ENCODE measurements at regions not wholly inside any gene's neighbourhood (a gene's known extent, or its start where the extent isn't known, plus 50 kb on each side); places are given as distances from the start of the nearest gene placed in this dataset.

DNA sequence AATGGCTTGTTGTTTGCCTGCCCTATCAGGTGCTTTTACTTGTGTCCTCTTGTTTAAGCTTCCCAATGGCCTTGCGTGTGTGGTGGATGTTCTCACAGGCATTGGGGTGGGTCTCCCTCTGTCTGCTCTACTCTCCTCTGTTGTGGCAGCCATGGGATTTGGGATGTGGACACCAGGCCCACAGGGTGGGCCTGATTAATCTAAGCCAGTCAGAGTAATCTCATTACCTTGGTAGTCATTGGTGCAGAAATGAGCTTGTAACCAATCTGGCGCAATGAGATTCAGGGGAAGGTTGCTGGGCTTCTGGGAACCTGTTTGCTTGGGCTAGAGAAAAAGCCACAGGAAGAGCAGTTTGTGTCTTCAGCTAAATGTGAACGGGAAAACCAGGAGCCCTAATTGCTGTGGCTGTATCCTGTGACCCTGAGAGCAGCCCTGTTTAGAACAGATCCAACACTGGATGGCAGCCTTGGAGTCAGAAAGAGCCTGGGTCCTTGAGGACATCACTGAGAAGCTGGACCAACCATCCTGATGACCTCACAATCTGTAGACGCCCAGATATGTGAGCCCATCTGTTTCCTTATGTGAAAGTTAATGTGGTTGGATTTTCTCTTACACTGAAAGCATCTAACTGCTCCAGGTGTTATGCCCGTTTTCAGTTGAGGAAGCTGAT lies 157.3 kb upstream of the UBE2E1 start:
- no peak overlapping the region for H3K4me3 ChIP-seq (ENCODE audit: low read depth, low read length)
- peak; percentile 12 for DNase-seq

DNA sequence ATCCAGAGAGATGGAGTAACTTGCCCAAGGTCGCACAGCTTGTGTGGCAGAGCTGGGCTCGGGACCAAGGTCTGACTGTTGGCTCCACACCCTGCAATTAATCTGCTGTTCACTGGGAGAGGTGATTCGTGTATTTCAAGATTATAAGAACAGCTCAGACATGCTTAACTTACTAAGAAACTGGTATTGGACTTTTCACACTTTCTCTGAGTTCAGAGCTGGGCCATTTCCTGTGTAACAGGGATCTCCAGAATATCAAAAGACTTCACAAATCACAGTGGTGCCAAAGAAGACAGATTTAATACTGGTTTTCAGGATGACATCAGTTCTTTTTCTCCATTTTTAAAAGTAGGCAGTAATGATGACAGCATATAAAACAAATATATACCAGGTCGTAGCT lies 156.8 kb upstream of the UBE2E1 start:
- H3K9me3 ChIP-seq, result no peaks in the 10 kb centered on the region
- no peak overlapping the region for H3K4me3 ChIP-seq (ENCODE audit: low read depth, low read length)
- no peaks in the 10 kb centered on the region for H3K36me3 ChIP-seq
- no peak for TF ChIP-seq CTCF (IDR thresholded peaks at IDR 0.05; ENCODE audit: low read depth, low read length)
- no peak for DNase-seq
- H3K4me1 ChIP-seq, result no peaks in the 10 kb centered on the region
- no peaks in the 10 kb centered on the region for H3K27me3 ChIP-seq

More for the DNA sequence above, 157.3 kb upstream of the UBE2E1 start:
- Histone ChIP-seq H3K36me3 (no peaks in the 10 kb centered on the region), H3K4me1 (no peaks in the 10 kb centered on the region), H3K9me3 (no peaks in the 10 kb centered on the region), H3K27me3 (no peaks in the 10 kb centered on the region)
- 0 out of 2 replicates have a peak, but pooled peaks have one; percentile 9 for TF ChIP-seq CTCF (IDR thresholded peaks at IDR 0.05; ENCODE audit: low read depth, low read length)

- no peaks in the 10 kb centered on the region for H3K9me3 ChIP-seq
- TF ChIP-seq CTCF (IDR thresholded peaks at IDR 0.05; ENCODE audit: low read depth, low read length), result no peak
- DNase-seq, result no peak
- no peaks in the 10 kb centered on the region for H3K36me3 ChIP-seq
- no peaks in the 10 kb centered on the region for H3K4me1 ChIP-seq
- H3K4me3 ChIP-seq (ENCODE audit: low read depth, low read length), result no peak overlapping the region
- H3K27me3 ChIP-seq, result no peaks in the 10 kb centered on the region
These were observed 156.3 kb upstream of the UBE2E1 start for GRCh38 chr3:23649448-23649847.

GRCh38 chr3:23650371-23651140 lies 155.2 kb upstream of the UBE2E1 start:
- H3K4me3 ChIP-seq (ENCODE audit: low read depth, low read length), result no peak overlapping the region
- DNase-seq, result no peak
- H3K27me3 ChIP-seq, result no peaks in the 10 kb centered on the region
- no peaks in the 10 kb centered on the region for H3K36me3 ChIP-seq
- no peak for TF ChIP-seq CTCF (IDR thresholded peaks at IDR 0.05; ENCODE audit: low read depth, low read length)
- H3K9me3 ChIP-seq, result no peaks in the 10 kb centered on the region
- no peaks in the 10 kb centered on the region for H3K4me1 ChIP-seq

DNA sequence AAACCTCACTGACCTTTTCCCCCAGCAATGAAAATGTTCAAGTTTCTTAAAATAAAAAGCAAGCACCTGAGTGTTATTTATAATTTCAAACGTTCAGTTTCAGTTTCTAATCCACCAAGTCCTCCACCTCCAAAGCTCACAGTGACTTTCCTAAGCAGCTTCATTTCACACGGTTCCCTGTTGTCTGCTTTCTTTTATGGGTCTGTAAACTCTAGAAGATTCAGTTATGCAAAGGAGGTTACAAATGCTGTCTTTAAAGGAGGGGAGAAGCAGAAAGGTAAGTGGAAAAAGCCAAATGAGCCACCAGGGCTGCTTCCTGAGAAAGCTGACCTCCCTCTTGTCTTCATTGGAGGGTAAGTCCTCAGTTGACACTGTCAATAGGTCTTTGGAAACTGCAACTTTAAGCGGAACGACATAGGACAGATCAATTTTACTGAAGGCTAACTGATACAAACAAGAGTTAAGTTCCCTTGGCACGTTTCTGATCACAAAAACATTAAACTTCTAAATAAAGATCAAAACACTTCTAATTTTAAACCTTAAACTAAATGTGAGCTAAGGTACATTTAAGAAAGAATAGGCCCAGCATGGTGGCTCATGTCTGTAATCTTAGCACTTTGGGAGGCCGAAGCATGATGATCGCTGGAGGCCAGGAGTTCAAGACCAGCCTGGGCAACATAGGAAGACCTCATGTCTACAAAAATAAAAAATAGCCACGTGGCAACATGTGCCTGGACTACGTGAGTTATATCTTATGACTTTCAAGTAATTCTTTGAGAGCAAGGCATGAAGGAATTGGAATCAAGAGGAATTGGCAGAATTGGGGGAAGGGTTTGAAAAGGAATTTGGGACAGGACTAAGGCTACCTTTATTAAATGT lies 151.9 kb upstream of the UBE2E1 start:
- DNase-seq, result no peak
- no peak for TF ChIP-seq CTCF (IDR thresholded peaks at IDR 0.05; ENCODE audit: low read depth, low read length)
- Histone ChIP-seq H3K36me3 (no peaks in the 10 kb centered on the region), H3K9me3 (no peaks in the 10 kb centered on the region), H3K4me1 (no peaks in the 10 kb centered on the region), H3K4me3 (ENCODE audit: low read depth, low read length) (no peak overlapping the region), H3K27me3 (no peaks in the 10 kb centered on the region)
